Muscle layer of duodenum (tissue), 2 donors: ENCODE measurements at regions not wholly inside any gene's neighbourhood (a gene's known extent, or its start where the extent isn't known, plus 50 kb on each side); places are given as distances from the start of the nearest gene placed in this dataset.

Experiments
- H3K27ac ChIP-seq: one replicate; pipeline ENCODE4 v1.7.0; 2013; ENCODE audit warnings: mild to moderate bottlenecking, low read length
- H3K27me3 ChIP-seq: one replicate; pipeline ENCODE4 v1.7.0; 2013; ENCODE audit warnings: low read depth, mild to moderate bottlenecking, control low read depth, low read length
- H3K36me3 ChIP-seq, 2 donors: one replicate each; pipeline ENCODE4 v1.7.0; 2013; ENCODE audit warnings: low read length in 2 of 2, control low read depth in 1 of 2, mild to moderate bottlenecking in 1 of 2; ENCODE audit not compliant: insufficient read depth in 2 of 2, control insufficient read depth in 1 of 2
- H3K4me1 ChIP-seq, 2 donors: one replicate each; pipeline ENCODE4 v1.7.0; 2013; ENCODE audit warnings: low read length in 2 of 2, mild to moderate bottlenecking in 2 of 2, control low read depth in 1 of 2, moderate library complexity in 1 of 2; ENCODE audit not compliant: insufficient read depth in 2 of 2, control insufficient read depth in 1 of 2
- H3K4me3 ChIP-seq, 2 donors: one replicate each; pipeline ENCODE4 v1.7.0; 2013; ENCODE audit warnings: low read length in 2 of 2, low read depth in 1 of 2, mild to moderate bottlenecking in 1 of 2
- H3K9me3 ChIP-seq, 2 donors: one replicate each; pipeline ENCODE4 v1.7.0; 2013; ENCODE audit warnings: low read length in 2 of 2, control low read depth in 1 of 2, mild to moderate bottlenecking in 1 of 2; ENCODE audit not compliant: control insufficient read depth in 1 of 2
- donor health status: healthy.

DNA sequence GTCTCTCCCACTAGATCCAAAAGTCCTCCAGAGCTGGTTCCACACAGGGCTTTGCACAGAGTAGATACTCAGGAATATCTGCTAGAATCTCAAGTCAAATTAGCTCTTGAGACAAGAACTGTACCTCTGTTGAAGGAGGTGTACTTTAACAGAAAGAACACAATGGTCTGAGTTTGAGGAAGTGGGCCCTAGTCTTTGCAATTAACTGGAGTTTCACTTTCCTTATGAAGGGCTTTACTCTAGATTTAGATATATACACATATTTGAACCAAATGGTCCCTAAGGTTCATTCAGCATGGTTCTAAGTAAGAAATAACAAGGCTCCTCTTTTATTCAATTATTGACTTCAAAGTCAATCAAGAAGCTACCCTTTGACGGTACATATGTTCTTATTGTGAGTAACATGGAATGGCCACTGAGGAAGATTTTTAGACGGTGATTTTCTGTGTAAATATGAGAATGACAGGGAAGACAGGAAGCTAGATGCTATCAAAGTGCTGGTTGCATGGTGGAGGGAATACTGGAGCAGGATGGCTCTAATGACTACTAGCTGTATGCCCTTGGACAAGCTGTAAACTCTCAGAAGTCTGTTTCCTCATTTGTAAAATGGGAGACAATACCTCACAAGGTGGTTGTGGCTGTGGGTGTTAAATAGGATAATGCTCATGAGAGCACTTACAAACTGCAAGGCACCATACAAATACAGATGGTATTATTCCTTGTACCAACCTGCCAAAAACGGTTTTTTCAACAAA, 73.5 kb upstream of the SERTAD2 start:
- Histone ChIP-seq H3K27me3 (no peaks in the 10 kb centered on the region), H3K9me3 (no peaks in the 10 kb centered on the region), H3K4me1 (peaks cover 24 to 29% of the 10 kb centered on the region in 2 donors), H3K36me3 (no peaks in the 10 kb centered on the region), H3K4me3 (peak overlapping the region in 1 of 2 donors; percentile 22), H3K27ac (peak overlapping the region; percentile 68)

DNA sequence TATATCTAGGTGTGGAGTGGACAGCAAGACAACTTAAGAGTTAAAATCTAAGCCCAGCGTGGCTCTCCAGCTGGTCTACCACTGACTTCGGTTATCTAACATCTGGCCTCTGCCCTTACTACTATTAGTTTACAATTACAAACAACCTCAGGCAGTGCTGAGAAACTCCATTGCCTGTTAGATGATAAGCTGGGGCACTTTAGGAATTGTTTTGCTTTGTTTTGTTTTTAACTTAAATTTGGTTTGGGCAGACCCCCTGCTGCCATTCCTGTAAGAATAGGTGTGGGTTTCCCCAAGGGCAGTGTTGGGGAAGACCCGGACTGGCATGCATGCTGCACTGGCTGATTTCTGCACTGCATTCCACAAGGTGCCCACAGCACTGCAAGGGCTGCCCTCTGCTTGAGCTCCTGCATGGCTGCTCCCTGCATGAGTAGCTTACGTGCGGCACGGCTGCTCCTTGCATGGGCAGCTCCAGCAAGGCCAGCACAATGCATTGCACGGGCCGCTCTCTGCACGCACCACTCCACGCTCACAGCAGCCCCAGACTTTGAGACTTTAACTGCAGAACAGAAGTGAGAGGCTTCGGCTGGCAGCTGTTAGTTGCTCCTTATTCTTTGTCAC, 74.2 kb upstream of the SERTAD2 start:
- H3K9me3 ChIP-seq: no peaks in the 10 kb centered on the region
- H3K4me1 ChIP-seq: peaks cover 24 to 29% of the 10 kb centered on the region in 2 donors
- H3K27me3 ChIP-seq: no peaks in the 10 kb centered on the region
- no peaks in the 10 kb centered on the region for H3K36me3 ChIP-seq
- no peak overlapping the region for H3K4me3 ChIP-seq
- peak overlapping the region; percentile 68 for H3K27ac ChIP-seq

DNA sequence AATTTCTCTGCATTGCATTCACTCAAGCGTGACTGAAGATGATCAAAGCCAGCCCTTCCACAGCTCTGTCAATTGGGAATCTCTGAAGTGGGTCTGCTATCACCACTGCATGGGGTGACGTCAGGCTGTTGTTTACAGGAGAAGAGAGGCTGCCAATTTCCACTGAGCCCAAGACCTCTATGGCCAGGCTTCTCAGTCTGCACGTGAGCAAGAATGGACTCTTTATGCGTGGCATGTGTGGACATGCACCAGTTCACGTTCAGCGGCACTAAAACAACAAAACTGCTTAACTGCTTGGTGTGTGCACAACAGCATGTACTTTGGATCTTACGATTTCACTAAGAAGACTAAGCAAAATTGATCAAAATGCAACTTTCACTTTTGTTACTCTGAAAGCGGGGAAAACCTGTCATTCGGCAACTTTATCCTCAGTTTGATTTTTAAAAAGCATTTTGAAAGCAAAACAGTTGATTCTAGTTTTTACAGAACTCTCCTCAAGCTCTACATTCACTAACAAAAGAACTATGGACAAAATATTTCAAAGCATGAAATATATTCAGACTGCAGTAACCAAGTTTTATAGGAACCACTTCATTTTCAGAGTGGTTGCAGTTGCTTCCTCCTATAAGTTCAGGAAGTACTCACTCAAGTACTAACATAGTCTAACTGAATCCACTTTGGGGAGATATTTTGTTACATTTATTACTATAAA, 77.0 kb upstream of the SERTAD2 start:
- Histone ChIP-seq H3K27me3 (no peaks in the 10 kb centered on the region), H3K36me3 (no peaks in the 10 kb centered on the region), H3K4me1 (peaks cover 24 to 29% of the 10 kb centered on the region in 2 donors), H3K9me3 (no peaks in the 10 kb centered on the region), H3K27ac (peak overlapping the region; percentile 75), H3K4me3 (peak overlapping the region; percentile 62 to 65)

DNA sequence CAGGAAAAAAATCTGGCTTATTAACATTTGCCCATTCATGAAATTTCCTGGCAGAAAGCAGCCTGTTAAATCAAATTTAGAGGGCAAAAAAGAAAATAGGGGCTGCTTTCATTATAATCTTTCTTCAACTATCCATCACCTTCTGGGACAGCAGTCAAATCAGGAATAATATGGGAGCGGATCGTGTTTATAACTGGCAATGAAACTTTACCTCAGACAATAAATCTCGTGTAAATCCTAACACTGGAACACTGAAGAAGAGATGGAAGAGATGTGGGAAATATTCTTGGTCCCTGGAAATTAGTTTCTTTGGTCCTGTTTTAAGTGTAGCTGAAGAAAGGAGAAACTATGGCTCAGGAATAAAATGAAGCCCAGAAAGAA, 77.5 kb upstream of the SERTAD2 start:
- peak overlapping the region; percentile 62 to 65 for H3K4me3 ChIP-seq

DNA sequence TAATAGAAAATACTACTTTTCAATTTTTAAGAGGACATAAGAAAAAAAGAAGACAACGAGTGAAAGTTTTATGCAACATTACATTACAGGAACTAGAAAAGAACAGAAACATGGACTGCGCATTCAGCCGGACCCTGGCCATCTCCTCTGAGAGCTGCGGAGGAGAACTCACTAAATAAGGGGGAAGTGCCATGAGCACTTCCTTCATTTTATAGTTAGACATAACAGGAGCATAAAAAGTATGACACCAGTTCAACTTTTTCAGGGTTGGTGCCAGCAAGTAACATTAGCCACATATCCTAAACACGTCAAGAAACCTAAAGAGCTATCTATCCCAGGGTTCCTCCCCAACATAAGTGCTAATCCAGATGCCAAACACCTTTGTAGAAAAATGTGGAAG, 78.0 kb upstream of the SERTAD2 start:
- Histone ChIP-seq H3K27ac (peak overlapping the region; percentile 75), H3K9me3 (no peaks in the 10 kb centered on the region), H3K4me1 (peaks cover 24 to 29% of the 10 kb centered on the region in 2 donors), H3K27me3 (no peaks in the 10 kb centered on the region), H3K4me3 (peak overlapping the region in 1 of 2 donors; percentile 2), H3K36me3 (no peaks in the 10 kb centered on the region)

More for the DNA sequence above, 77.5 kb upstream of the SERTAD2 start:
- H3K9me3 ChIP-seq: no peaks in the 10 kb centered on the region
- no peaks in the 10 kb centered on the region for H3K36me3 ChIP-seq
- H3K27ac ChIP-seq: peak overlapping the region; percentile 75
- H3K27me3 ChIP-seq: no peaks in the 10 kb centered on the region
- peaks cover 24 to 29% of the 10 kb centered on the region in 2 donors for H3K4me1 ChIP-seq

DNA sequence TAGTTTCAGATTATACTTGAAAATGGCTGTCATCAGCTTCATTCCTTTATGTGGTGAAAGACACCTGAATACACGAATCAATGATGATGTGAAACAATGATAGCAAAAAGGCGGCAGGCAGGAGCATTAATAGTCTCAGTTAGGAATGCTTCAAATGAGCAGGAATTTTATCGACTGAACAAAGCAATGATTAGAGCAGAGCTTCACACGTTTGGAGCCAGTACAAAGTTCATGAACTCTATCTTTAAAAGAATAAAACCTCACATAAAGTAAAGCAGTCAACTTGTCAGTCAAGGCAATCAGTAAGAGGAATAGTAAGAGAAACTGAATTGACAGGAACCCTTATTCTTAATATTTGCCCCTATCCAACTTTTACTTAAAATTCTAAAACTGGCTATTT, 78.4 kb upstream of the SERTAD2 start:
- H3K4me3 ChIP-seq: peak overlapping the region in 1 of 2 donors; percentile 2
- peaks cover 20 to 29% of the 10 kb centered on the region in 2 donors for H3K4me1 ChIP-seq
- H3K36me3 ChIP-seq: no peaks in the 10 kb centered on the region
- H3K27me3 ChIP-seq: no peaks in the 10 kb centered on the region
- no peaks in the 10 kb centered on the region for H3K9me3 ChIP-seq
- H3K27ac ChIP-seq: peak overlapping the region; percentile 75

DNA sequence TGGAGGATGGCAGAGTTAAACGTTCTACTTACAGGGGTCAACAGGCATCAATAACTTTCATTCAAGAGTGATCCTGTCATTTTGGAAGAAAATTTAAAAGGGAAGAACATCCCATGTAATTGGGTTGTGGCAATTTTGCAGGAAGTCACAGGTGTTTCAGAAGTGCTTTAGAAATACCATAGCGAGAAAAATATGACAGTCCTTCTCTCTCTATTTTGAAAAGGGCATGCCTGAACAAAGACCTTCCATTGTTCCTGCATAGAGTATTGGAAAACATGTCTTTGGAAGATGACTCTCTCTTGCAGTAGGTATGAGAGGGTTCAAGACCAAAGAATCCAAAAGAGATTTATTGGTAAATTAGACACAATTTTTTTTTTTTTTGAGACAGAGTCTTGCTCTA, 81.8 kb upstream of the SERTAD2 start:
- peaks cover 5 to 10% of the 10 kb centered on the region in 2 donors for H3K4me1 ChIP-seq
- no peak overlapping the region for H3K4me3 ChIP-seq
- no peak overlapping the region for H3K27ac ChIP-seq
- H3K9me3 ChIP-seq: no peaks in the 10 kb centered on the region
- no peaks in the 10 kb centered on the region for H3K27me3 ChIP-seq
- no peaks in the 10 kb centered on the region for H3K36me3 ChIP-seq

DNA sequence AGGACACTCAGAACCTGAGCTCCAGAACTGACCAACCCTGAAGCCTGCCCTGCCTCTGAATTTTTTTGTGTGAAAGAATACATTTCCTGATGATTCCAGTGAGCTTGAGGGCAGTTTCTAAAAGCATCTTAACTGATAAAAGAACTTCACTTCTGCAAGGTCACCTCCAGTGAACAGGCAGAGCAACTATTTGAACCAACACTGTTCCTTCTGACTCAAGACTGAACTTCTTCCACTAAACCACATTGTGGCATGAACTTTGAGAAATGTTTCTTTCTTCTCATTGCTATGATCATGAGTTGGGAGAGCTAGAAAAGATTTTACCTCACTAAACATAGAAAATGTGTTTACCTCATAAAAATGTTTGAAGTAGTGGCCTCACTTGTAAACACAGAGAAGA, 83.8 kb upstream of the SERTAD2 start:
- no peaks in the 10 kb centered on the region for H3K36me3 ChIP-seq

DNA sequence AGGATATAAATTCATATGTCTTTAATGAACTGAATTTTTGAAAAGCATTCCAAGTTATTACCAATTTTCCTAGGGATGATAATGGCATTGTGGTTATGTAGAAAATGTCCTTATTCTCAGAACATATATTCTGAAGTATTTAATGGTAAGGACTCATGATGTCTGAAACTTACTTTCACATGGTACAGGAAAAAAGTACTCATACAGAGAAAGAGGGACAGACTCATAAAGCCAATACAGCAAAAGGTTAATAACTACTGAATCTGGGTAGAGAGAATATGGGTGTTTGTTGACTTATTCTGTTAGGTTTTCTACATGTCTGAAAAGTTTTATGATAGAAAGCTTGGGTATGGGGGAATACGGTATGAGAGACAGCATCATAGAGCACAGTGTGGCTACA, 84.3 kb upstream of the SERTAD2 start:
- no peaks in the 10 kb centered on the region for H3K9me3 ChIP-seq
- H3K4me3 ChIP-seq: no peak overlapping the region
- no peaks in the 10 kb centered on the region for H3K36me3 ChIP-seq
- no peak overlapping the region for H3K27ac ChIP-seq
- no peaks in the 10 kb centered on the region for H3K4me1 ChIP-seq
- H3K27me3 ChIP-seq: no peaks in the 10 kb centered on the region

More for the DNA sequence above, 83.8 kb upstream of the SERTAD2 start:
- Histone ChIP-seq H3K27ac (no peak overlapping the region), H3K4me3 (no peak overlapping the region), H3K9me3 (no peaks in the 10 kb centered on the region), H3K4me1 (no peaks in the 10 kb centered on the region), H3K27me3 (no peaks in the 10 kb centered on the region)

DNA sequence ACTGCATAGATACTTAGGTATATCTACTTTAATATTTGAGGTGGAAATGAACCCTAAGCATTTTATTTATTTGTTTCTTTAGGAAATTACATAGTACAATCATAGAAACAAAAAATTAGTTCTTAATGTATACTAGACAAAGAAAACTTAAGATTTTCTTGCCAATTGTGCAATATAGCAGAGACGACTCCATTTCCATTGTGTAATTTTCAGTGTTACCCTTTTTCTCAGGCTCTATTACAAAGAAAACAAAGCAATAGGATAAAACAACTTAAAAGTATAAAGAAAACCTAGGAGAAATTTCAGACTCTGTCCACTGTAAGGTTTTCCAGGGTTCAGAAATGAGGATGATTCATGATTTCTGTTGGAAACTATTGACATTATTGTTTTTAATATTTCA, 89.0 kb upstream of the SERTAD2 start:
- Histone ChIP-seq H3K9me3 (no peaks in the 10 kb centered on the region), H3K27me3 (no peaks in the 10 kb centered on the region), H3K27ac (no peak overlapping the region), H3K4me1 (no peaks in the 10 kb centered on the region), H3K4me3 (no peak overlapping the region), H3K36me3 (no peaks in the 10 kb centered on the region)

DNA sequence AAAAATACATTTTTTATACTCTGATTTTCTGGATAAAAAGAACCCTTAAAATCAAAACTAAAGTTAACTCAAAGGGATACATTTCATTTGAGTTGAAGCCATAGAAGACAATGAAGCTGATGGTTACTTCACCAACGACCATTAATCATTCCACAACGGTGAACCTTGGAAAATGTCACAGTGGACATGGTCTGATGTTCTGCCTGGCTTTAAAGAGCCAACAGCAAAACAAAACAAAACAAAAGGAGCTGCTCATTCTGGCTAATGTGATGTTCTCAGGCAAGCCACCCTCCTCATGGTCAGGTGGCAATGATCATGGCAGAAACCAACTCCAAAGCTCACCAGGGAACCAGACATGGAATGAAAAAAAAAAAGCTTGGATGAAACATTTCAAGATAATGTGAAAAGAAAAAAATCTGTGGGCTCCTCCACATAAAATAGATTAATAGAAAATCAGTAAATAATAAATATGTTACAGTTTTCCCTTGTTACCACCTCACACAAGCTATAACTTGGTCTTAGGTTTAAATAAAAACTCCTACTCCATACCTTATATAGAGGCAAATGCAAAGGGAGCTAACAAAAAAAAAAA, 90.1 kb upstream of the SERTAD2 start:
- Histone ChIP-seq H3K27ac (no peak overlapping the region), H3K27me3 (no peaks in the 10 kb centered on the region), H3K36me3 (no peaks in the 10 kb centered on the region), H3K4me1 (peaks cover 0 to 4% of the 10 kb centered on the region in 2 donors), H3K9me3 (no peaks in the 10 kb centered on the region), H3K4me3 (no peak overlapping the region)
